ENCODE measurements at regions not wholly inside any gene's neighbourhood (a gene's known extent, or its start where the extent isn't known, plus 50 kb on each side); places are given as distances from the start of the nearest gene placed in this dataset.

- in situ Hi-C loops (cut with HindIII; ENCODE audit: low pct_unique_long_range_greater_than_20kb, low sequenced_read_pairs) = no loop called here
- DNase-seq (ENCODE audit: low read depth) = no peak
These were observed 93.9 kb downstream of the ADAMTS1 start for GRCh38 chr21:26751305-26751704.

GRCh38 chr21:26748066-26748465 lies 97.1 kb downstream of the ADAMTS1 start:
- in situ Hi-C loops (cut with HindIII; ENCODE audit: low pct_unique_long_range_greater_than_20kb, low sequenced_read_pairs) = no loop called here
- DNase-seq (ENCODE audit: low read depth) = no peak

GRCh38 chr21:26747216-26747615 lies 98.0 kb downstream of the ADAMTS1 start:
- DNase-seq (ENCODE audit: low read depth) = no peak
- in situ Hi-C loops (cut with HindIII; ENCODE audit: low pct_unique_long_range_greater_than_20kb, low sequenced_read_pairs) = no loop called here

GRCh38 chr21:26743524-26743923 lies 101.7 kb downstream of the ADAMTS1 start:
- DNase-seq (ENCODE audit: low read depth) = no peak
- in situ Hi-C loops (cut with HindIII; ENCODE audit: low pct_unique_long_range_greater_than_20kb, low sequenced_read_pairs) = no loop called here

- in situ Hi-C loops (cut with HindIII; ENCODE audit: low pct_unique_long_range_greater_than_20kb, low sequenced_read_pairs) = no loop called here
- no peak for DNase-seq (ENCODE audit: low read depth)
These were observed 106.0 kb downstream of the ADAMTS1 start for GRCh38 chr21:26739189-26739588.

- no peak for DNase-seq (ENCODE audit: low read depth)
- in situ Hi-C loops (cut with HindIII; ENCODE audit: low pct_unique_long_range_greater_than_20kb, low sequenced_read_pairs) = no loop called here
These were observed 108.8 kb downstream of the ADAMTS1 start for GRCh38 chr21:26736449-26736848.

- DNase-seq (ENCODE audit: low read depth) = peak; percentile 34
- in situ Hi-C loops (cut with HindIII; ENCODE audit: low pct_unique_long_range_greater_than_20kb, low sequenced_read_pairs) = no loop called here
These were observed 112.6 kb downstream of the ADAMTS1 start for GRCh38 chr21:26732432-26733221.

- in situ Hi-C loops (cut with HindIII; ENCODE audit: low pct_unique_long_range_greater_than_20kb, low sequenced_read_pairs) = no loop called here
- DNase-seq (ENCODE audit: low read depth) = no peak
These were observed 125.5 kb downstream of the ADAMTS1 start for GRCh38 chr21:26719750-26720149.

- in situ Hi-C loops (cut with HindIII; ENCODE audit: low pct_unique_long_range_greater_than_20kb, low sequenced_read_pairs) = no loop called here
- DNase-seq (ENCODE audit: low read depth) = peak; percentile 27
These were observed 128.0 kb downstream of the ADAMTS1 start for GRCh38 chr21:26717146-26717739.

GRCh38 chr21:26715878-26716506 lies 129.2 kb downstream of the ADAMTS1 start:
- in situ Hi-C loops (cut with HindIII; ENCODE audit: low pct_unique_long_range_greater_than_20kb, low sequenced_read_pairs) = no loop called here
- peak; percentile 36 for DNase-seq (ENCODE audit: low read depth)

GRCh38 chr21:26715116-26715515 lies 130.1 kb downstream of the ADAMTS1 start:
- in situ Hi-C loops (cut with HindIII; ENCODE audit: low pct_unique_long_range_greater_than_20kb, low sequenced_read_pairs) = no loop called here
- DNase-seq (ENCODE audit: low read depth) = no peak

- no peak for DNase-seq (ENCODE audit: low read depth)
- in situ Hi-C loops (cut with HindIII; ENCODE audit: low pct_unique_long_range_greater_than_20kb, low sequenced_read_pairs) = no loop called here
These were observed 135.1 kb downstream of the ADAMTS1 start for GRCh38 chr21:26710155-26710554.

GRCh38 chr21:26709090-26709489 lies 136.0 kb upstream of the CYYR1 start:
- DNase-seq (ENCODE audit: low read depth) = no peak
- in situ Hi-C loops (cut with HindIII; ENCODE audit: low pct_unique_long_range_greater_than_20kb, low sequenced_read_pairs) = no loop called here

- in situ Hi-C loops (cut with HindIII; ENCODE audit: low pct_unique_long_range_greater_than_20kb, low sequenced_read_pairs) = no loop called here
These were observed 135.2 kb upstream of the CYYR1 start for GRCh38 chr21:26708223-26708800.

GRCh38 chr21:26707246-26707645 lies 134.2 kb upstream of the CYYR1 start:
- DNase-seq (ENCODE audit: low read depth) = no peak
- in situ Hi-C loops (cut with HindIII; ENCODE audit: low pct_unique_long_range_greater_than_20kb, low sequenced_read_pairs) = no loop called here

More at GRCh38 chr21:26708223-26708800, 135.2 kb upstream of the CYYR1 start:
- DNase-seq (ENCODE audit: low read depth) = no peak

GRCh38 chr21:26698416-26698815 lies 125.3 kb upstream of the CYYR1 start:
- in situ Hi-C loops (cut with HindIII; ENCODE audit: low pct_unique_long_range_greater_than_20kb, low sequenced_read_pairs) = no loop called here
- no peak for DNase-seq (ENCODE audit: low read depth)

GRCh38 chr21:26691416-26691815 lies 118.3 kb upstream of the CYYR1 start:
- in situ Hi-C loops (cut with HindIII; ENCODE audit: low pct_unique_long_range_greater_than_20kb, low sequenced_read_pairs) = no loop called here
- DNase-seq (ENCODE audit: low read depth) = no peak

- no peak for DNase-seq (ENCODE audit: low read depth)
- in situ Hi-C loops (cut with HindIII; ENCODE audit: low pct_unique_long_range_greater_than_20kb, low sequenced_read_pairs) = no loop called here
These were observed 113.6 kb upstream of the CYYR1 start for GRCh38 chr21:26686705-26687104.

- peak; percentile 67 for DNase-seq (ENCODE audit: low read depth)
- in situ Hi-C loops (cut with HindIII; ENCODE audit: low pct_unique_long_range_greater_than_20kb, low sequenced_read_pairs) = no loop called here
These were observed 113.2 kb upstream of the CYYR1 start for GRCh38 chr21:26686278-26686677.
